Adrenal gland (tissue), 5 donors: ENCODE measurements at regions not wholly inside any gene's neighbourhood (a gene's known extent, or its start where the extent isn't known, plus 50 kb on each side); places are given as distances from the start of the nearest gene placed in this dataset.

ENCODE experiments used
- POLR2A ChIP-seq, 2 donors: fragments of 450-650 bp; IDR thresholded peaks; one replicate each; pipeline ENCODE4 v1.6.1; 2017; ENCODE audit warnings: antibody characterized with exemption in 2 of 2, mild to moderate bottlenecking in 2 of 2, moderate library complexity in 1 of 2
- TF ChIP-seq, protein P1 (sequence below), 6 experiments: fragments of 450-650 bp in 4 of 6; fragments of 200-600 bp in 2 of 6; sonication (generic) in 1 of 6; IDR thresholded peaks; 1 replicate in 5 of 6; 2 replicates in 1 of 6; pipeline versions ENCODE4 v1.5.1 to v1.8.0; 2016 to 2021; ENCODE audit warnings: antibody characterized with exemption in 6 of 6, mild to moderate bottlenecking in 2 of 6, moderate library complexity in 1 of 6
- donor health status: DM: no; HTN: no; CAD: no.

DNA sequence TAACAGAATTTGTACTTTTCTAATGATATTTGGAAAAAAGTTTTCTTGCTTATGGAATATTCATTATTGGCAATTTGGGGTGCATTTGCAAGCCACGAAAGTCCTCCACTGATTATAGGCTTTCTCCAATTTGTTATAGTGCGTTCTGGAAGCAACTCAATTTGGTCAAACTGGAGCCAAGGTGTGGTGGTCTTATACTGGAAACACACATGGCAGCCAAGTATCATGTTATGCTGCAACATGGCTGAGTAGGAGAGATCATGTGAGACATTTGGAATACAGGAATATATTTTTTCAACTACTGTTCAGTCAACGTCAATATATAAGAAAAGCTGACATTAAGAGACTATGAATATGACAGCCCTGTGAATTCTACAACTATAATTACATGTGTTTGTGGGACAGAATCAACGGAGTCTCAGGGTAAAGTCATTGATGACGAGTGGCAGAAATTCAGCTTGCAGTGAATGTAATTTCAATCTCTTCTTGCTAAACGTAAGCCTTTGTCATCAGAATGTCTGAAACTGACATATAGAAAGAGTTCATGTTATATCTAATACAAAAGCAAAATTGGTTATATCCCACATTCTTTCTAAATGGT, 83.8 kb upstream of the FIBIN start:
- TF ChIP-seq, protein P1, sequence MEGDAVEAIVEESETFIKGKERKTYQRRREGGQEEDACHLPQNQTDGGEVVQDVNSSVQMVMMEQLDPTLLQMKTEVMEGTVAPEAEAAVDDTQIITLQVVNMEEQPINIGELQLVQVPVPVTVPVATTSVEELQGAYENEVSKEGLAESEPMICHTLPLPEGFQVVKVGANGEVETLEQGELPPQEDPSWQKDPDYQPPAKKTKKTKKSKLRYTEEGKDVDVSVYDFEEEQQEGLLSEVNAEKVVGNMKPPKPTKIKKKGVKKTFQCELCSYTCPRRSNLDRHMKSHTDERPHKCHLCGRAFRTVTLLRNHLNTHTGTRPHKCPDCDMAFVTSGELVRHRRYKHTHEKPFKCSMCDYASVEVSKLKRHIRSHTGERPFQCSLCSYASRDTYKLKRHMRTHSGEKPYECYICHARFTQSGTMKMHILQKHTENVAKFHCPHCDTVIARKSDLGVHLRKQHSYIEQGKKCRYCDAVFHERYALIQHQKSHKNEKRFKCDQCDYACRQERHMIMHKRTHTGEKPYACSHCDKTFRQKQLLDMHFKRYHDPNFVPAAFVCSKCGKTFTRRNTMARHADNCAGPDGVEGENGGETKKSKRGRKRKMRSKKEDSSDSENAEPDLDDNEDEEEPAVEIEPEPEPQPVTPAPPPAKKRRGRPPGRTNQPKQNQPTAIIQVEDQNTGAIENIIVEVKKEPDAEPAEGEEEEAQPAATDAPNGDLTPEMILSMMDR (IDR thresholded peaks at IDR 0.05), result no peak
- no peak for TF ChIP-seq POLR2A (IDR thresholded peaks at IDR 0.05)
